ENCODE measurements at regions not wholly inside any gene's neighbourhood (a gene's known extent, or its start where the extent isn't known, plus 50 kb on each side); places are given as distances from the start of the nearest gene placed in this dataset.

- TF ChIP-seq ATF2 (IDR thresholded peaks at IDR 0.05; ENCODE audit: low read length) = no peak
- no peak for TF ChIP-seq CHD2 (IDR thresholded peaks at IDR 0.05; ENCODE audit: low read length)
- no peak for TF ChIP-seq RFX5 (IDR thresholded peaks at IDR 0.05; ENCODE audit: borderline replicate concordance, low read depth, low read length)
- no peak for TF ChIP-seq MAFK (IDR thresholded peaks at IDR 0.05; ENCODE audit: low read depth, low read length)
- TF ChIP-seq HDAC2 (IDR thresholded peaks at IDR 0.05; ENCODE audit: borderline replicate concordance in 1 of 2, low read depth in 2 of 2, low read length in 2 of 2) = no peak
- no peak for TF ChIP-seq SRF (IDR thresholded peaks at IDR 0.05; ENCODE audit: low read depth, low read length)
These were observed 1355.1 kb upstream of the SLC39A10 start (continued) for GRCh38 chr2:194301946-194302345.
